HG02852 (cell line): ENCODE measurements at regions not wholly inside any gene's neighbourhood (a gene's known extent, or its start where the extent isn't known, plus 50 kb on each side); places are given as distances from the start of the nearest gene placed in this dataset.
A peak's percentile ranks its signal among the peaks of the same experiment; 100 is the strongest.
"Not testable (repeated sequence)": the region's sequence is repeated elsewhere in the genome, so short reads cannot be mapped to it uniquely, and the experiment has no call there.

ENCODE experiments used
- ATAC-seq: cut with Tn5 transposase; IDR thresholded peaks from one replicate; pipeline ENCODE4 v1.9.1; 2021; ENCODE audit warnings: mild to moderate bottlenecking, moderate library complexity; ENCODE audit not compliant: unreplicated experiment

GRCh38 chr20:2203436-2203835 lies 92.4 kb upstream of the TGM3 start:
- no peak for ATAC-seq

- ATAC-seq, result no peak
Observed at GRCh38 chr20:2204021-2204420, 91.8 kb upstream of the TGM3 start.

GRCh38 chr20:2206957-2207769 lies 88.6 kb upstream of the TGM3 start:
- ATAC-seq, result peak; percentile 69

GRCh38 chr20:2207770-2208097 lies 88.1 kb upstream of the TGM3 start:
- no peak for ATAC-seq

- no peak for ATAC-seq
Observed at GRCh38 chr20:2208897-2209296, 86.9 kb upstream of the TGM3 start.

- no peak for ATAC-seq
Observed at GRCh38 chr20:2210646-2211552, 84.9 kb upstream of the TGM3 start.

- no peak for ATAC-seq
Observed at GRCh38 chr20:2212456-2213015, 83.3 kb upstream of the TGM3 start.

- no peak for ATAC-seq
Observed at GRCh38 chr20:2213401-2213800, 82.4 kb upstream of the TGM3 start.

GRCh38 chr20:2217857-2218539 lies 77.8 kb upstream of the TGM3 start:
- no peak for ATAC-seq

GRCh38 chr20:2219481-2220006 lies 76.3 kb upstream of the TGM3 start:
- no peak for ATAC-seq

- no peak for ATAC-seq
Observed at GRCh38 chr20:2220298-2220697, 75.5 kb upstream of the TGM3 start.

- no peak for ATAC-seq
Observed at GRCh38 chr20:2221921-2222320, 73.9 kb upstream of the TGM3 start.

GRCh38 chr20:2223558-2224367 lies 72.0 kb upstream of the TGM3 start:
- no peak for ATAC-seq

- no peak for ATAC-seq
Observed at GRCh38 chr20:2224368-2224639, 71.5 kb upstream of the TGM3 start.

GRCh38 chr20:2227285-2227684 lies 68.5 kb upstream of the TGM3 start:
- ATAC-seq, result not testable (repeated sequence)

- ATAC-seq, result no peak
Observed at GRCh38 chr20:2227861-2228260, 67.9 kb upstream of the TGM3 start.

- no peak for ATAC-seq
Observed at GRCh38 chr20:2228926-2229325, 66.9 kb upstream of the TGM3 start.

GRCh38 chr20:2230726-2231488 lies 64.9 kb upstream of the TGM3 start:
- ATAC-seq, result no peak

- ATAC-seq, result no peak
Observed at GRCh38 chr20:2231701-2232100, 64.1 kb upstream of the TGM3 start.
